ENCODE measurements at regions not wholly inside any gene's neighbourhood (a gene's known extent, or its start where the extent isn't known, plus 50 kb on each side); places are given as distances from the start of the nearest gene placed in this dataset.

DNA sequence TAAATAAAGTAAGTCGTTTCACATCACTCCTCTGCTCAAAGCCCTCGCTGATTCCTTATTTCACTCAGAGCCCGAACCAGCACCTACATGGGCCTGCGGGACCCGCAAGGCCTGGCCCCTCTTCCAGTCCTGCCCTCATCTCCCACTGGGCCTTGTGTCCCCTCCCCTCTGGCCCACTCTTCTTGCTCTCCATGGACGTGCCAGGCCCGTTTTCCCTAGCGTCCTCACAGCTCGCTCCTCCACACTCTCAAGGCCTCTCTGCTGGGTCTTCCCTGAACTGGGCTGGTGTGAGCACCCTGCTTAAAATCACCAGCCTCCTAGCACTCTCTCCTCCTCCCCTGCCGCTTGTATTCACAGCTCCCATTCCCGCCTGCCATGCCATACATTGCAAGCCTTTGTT, 237.9 kb downstream of the FOXD2 start (continued):
- TF ChIP-seq, protein P1, sequence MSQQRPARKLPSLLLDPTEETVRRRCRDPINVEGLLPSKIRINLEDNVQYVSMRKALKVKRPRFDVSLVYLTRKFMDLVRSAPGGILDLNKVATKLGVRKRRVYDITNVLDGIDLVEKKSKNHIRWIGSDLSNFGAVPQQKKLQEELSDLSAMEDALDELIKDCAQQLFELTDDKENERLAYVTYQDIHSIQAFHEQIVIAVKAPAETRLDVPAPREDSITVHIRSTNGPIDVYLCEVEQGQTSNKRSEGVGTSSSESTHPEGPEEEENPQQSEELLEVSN (IDR thresholded peaks at IDR 0.05) = no peak
- TF ChIP-seq TCF12 (IDR thresholded peaks at IDR 0.05; ENCODE audit: low read depth, low read length) = no peak
- no peak for TF ChIP-seq TBP (IDR thresholded peaks at IDR 0.05; ENCODE audit: low read depth, low read length)

Data from H1 (cell line).